HG03139 (cell line): ENCODE measurements at regions not wholly inside any gene's neighbourhood (a gene's known extent, or its start where the extent isn't known, plus 50 kb on each side); places are given as distances from the start of the nearest gene placed in this dataset.
"Not testable (repeated sequence)": the region's sequence is repeated elsewhere in the genome, so short reads cannot be mapped to it uniquely, and the experiment has no call there.

Experiments used
- ATAC-seq: cut with Tn5 transposase; IDR thresholded peaks from one replicate; pipeline ENCODE4 v1.9.1; 2021; ENCODE audit not compliant: unreplicated experiment

GRCh38 chr9:13457795-13458194 is 178.3 kb upstream of the MPDZ start:
- no peak for ATAC-seq

- ATAC-seq: peak; percentile 68
Observed at GRCh38 chr9:13450723-13451122, 171.2 kb upstream of the MPDZ start.

GRCh38 chr9:13448482-13448881 is 169.0 kb upstream of the MPDZ start:
- no peak for ATAC-seq

DNA sequence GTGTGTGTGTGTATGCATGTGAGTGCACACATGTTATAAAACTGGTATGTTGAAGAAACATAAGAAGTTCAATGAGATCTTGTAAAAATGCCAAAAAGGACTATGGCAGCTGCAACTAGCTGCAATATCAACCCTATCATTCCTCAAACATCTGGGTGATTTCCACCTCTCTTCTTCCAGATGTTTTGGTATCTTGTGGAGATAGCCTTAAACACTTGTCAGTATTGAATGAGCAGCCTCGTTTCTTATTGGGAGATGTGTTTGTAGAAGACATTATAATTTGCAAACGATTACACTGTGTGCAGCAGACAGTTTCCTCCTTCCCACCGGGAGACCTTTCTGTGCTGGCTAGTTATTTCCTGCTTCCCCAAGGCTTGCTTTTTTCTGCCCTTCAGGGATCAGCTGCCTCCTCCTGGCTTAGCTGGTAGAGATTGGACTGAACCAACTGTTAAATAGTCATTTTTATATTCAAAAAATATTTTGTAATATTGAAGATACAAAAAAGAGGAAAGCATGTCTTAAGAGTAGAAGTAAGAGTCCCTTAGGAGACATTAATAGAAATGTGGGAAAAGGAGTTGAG is 168.4 kb upstream of the MPDZ start:
- no peak for ATAC-seq

- no peak for ATAC-seq
Observed at GRCh38 chr9:13446938-13447842, 167.7 kb upstream of the MPDZ start.

- ATAC-seq: no peak
Observed at GRCh38 chr9:13446286-13446937, 166.9 kb upstream of the MPDZ start.

DNA sequence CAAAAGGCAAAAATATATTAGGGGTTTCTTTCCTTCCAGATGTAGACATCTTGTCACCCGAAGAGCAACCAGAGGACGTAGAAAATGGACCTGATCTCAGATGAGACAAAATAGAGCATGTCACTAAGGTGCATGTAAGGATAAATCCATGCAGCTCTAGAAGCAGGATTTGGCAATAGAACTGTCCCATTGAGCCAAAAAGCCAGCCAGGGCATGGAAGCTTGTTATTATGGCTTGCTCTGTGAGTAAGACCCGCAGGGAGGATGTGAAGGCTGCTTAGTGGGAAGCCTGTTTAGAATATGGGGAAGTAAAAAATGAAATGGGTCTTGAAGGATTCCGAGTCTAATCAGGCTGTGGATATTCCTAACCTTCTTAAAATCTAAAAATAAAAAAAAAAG is 165.6 kb upstream of the MPDZ start:
- no peak for ATAC-seq

- ATAC-seq: no peak
Observed at GRCh38 chr9:13444245-13445102, 165.0 kb upstream of the MPDZ start.

DNA sequence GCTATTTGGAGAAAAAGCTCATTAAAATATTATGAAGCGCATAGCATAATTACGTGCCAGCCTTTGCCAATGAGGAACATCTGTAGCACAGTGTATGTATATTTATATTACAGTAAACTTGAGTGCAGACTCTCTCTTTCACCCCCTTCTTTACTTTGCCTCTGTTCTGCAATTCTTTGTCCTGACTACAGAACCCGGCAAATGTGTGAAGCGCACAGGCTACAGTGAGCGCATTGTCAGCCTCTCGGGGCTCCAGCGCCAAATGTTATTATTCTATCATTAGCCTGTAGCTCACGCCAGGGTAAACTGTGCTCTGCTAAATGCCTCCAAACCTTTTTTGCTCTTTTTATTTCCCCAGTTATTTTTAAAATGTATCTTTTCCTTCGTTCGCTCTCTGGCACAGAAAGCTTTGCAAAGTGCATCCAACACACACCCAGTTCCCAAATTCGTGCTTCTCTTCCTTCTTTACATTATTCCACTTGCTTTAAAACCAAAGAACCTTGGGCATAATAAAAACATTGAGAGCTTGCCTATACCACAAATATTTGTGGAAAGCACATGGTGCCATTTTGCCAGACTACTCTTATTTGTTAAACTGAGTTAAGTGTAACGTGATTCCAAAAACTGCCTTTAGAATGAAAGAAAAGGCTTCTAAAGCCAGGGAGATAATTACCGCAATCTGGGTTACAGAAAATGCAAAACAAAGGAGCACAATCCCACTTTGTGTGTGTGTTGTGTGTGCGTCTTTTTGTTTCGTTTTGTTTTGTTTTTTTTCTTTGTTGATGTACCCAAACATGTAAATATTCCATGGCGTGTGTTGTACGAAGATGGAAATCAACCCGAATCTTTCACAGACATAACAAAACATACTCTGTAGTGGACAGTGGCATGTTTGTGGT is 164.1 kb upstream of the MPDZ start:
- no peak for ATAC-seq

DNA sequence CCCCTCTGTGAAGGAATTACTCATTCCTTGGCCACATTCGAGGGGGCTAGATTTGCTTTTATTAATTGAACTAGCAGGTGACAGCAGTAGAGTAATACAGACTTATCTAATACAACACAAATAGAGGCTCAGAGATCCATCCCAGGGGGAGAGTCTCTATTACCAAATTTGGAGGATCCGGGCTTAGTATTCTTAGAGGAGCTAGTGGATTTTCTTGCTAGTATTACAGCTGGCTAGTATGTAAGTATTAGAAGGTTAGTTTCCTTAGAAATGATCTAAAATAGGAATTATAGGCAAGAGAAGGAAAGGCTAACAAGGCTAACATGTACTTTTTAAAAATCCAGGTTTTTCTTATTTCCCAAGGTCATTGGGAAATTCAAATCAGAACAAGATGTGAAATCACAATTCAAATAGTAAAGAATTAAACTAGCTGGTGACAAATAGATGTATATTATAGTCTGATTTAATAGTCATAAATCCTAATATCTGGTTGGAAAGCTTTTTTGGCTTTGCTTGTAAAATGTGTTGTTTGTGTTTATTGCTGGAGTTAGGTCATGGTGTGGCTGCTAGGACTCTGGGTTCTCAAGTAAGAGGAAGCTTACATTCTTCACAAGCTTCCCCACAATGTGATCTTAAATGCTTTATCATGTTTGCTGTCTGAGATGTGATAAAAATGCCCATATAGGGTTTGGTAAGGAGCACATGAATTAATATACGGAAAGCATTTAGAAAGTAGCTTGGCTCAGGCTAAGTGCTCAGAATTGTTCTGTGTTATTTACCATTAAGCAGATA is 160.4 kb upstream of the MPDZ start:
- ATAC-seq: no peak

DNA sequence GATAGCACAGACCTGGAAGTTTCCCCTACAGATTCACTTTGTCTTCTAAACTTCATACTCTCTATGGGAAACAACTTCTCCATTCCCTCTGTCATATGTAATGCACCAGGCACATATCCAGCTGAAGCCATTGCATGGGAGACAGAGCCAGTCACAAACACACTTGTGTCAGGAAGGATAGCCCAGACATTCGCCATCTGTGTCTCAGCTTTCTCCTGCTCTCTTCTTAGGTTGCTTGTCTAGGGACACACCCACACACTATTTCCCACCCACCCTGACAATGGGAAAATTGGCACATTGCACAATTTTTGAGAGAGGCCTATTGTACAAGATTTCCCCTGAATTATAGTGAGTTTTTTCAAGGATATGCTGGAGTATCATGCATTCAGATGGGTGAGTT is 158.4 kb upstream of the MPDZ start:
- ATAC-seq: no peak

DNA sequence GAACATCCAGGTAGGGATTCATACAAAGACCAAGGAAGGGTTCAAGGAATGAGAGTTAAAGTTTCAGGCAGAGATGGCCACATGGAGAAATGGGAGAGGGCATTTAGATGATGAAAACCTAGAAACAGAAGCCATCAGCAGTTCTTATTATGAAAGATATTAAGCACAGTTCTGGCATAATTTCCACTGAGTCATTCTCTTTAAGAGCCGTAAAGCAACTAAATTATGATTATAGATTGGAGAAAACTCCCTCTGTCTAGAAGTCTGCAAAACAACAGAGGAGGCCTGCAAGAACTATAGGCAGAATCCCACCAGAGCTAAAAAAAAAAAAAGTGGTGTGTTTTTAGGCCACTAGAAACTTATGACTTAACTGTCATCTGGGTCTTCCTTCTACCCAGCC is 157.1 kb upstream of the MPDZ start:
- no peak for ATAC-seq

DNA sequence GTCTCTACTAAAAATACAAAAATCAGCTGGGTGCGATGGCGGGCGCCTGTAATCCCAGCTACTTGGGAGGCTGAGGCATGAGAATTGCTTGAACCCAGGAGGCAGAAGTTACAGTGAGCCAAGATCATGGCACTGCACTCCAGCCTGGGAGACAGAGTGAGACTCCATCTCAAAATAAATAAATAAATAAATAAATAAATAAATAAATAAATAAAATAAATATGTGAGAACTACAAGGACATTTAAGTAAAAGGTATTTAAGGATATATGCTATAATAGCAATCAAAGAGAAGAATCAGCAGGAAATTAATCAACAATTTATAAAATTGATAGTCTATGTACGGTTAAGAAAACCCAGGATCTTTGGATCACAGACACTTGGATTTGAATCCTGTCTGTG is 154.0 kb upstream of the MPDZ start:
- not testable (repeated sequence) for ATAC-seq

- no peak for ATAC-seq
Observed at GRCh38 chr9:13432904-13433303, 153.4 kb upstream of the MPDZ start.

DNA sequence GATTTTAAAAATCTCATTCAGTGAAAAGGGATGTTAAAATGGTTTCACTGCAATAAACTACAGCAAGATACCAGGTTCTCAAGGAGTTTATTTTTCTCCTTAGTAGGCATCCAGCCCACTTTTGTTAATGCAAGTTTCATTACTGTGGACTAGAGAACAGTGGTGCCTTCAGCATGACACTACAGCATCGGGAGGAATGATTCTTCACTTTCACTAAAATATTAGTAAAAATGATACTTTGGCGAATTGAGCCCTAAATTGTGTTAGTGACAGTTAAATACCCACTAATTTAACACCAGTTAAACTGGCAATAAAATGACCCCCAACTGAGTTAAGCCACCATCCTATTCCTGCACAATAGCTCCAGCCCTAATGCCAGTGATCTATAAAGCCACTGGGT is 152.2 kb upstream of the MPDZ start:
- no peak for ATAC-seq

- no peak for ATAC-seq
Observed at GRCh38 chr9:13431222-13431536, 151.7 kb upstream of the MPDZ start.

- no peak for ATAC-seq
Observed at GRCh38 chr9:13430368-13431221, 151.1 kb upstream of the MPDZ start.

GRCh38 chr9:13429301-13430190 is 150.1 kb upstream of the MPDZ start:
- no peak for ATAC-seq
